ENCODE measurements at regions not wholly inside any gene's neighbourhood (a gene's known extent, or its start where the extent isn't known, plus 50 kb on each side); places are given as distances from the start of the nearest gene placed in this dataset.

GRCh38 chr4:115609631-115610030 lies 496.2 kb upstream of the NDST4 start:
- TF ChIP-seq EGR1 (IDR thresholded peaks at IDR 0.05) (no peak), CEBPB (IDR thresholded peaks at IDR 0.05) (no peak), TAF1 (IDR thresholded peaks at IDR 0.05; ENCODE audit: low read depth) (no peak), CREB1 (IDR thresholded peaks at IDR 0.05; ENCODE audit: low read depth) (no peak), FOXM1 (IDR thresholded peaks at IDR 0.05; ENCODE audit: borderline replicate concordance, low read depth) (no peak), RAD21 (IDR thresholded peaks at IDR 0.05; ENCODE audit: low read depth) (no peak), ZBTB7A (IDR thresholded peaks at IDR 0.05; ENCODE audit: low read depth) (no peak), EP300 (IDR thresholded peaks at IDR 0.05; ENCODE audit: borderline replicate concordance) (no peak), YY1 (IDR thresholded peaks at IDR 0.05; ENCODE audit: low read depth) (no peak), NFIC (IDR thresholded peaks at IDR 0.05) (no peak), TEAD4 (IDR thresholded peaks at IDR 0.05) (no peak), TCF12 (IDR thresholded peaks at IDR 0.05; ENCODE audit: low read depth) (no peak)
- TF ChIP-seq, protein P1, sequence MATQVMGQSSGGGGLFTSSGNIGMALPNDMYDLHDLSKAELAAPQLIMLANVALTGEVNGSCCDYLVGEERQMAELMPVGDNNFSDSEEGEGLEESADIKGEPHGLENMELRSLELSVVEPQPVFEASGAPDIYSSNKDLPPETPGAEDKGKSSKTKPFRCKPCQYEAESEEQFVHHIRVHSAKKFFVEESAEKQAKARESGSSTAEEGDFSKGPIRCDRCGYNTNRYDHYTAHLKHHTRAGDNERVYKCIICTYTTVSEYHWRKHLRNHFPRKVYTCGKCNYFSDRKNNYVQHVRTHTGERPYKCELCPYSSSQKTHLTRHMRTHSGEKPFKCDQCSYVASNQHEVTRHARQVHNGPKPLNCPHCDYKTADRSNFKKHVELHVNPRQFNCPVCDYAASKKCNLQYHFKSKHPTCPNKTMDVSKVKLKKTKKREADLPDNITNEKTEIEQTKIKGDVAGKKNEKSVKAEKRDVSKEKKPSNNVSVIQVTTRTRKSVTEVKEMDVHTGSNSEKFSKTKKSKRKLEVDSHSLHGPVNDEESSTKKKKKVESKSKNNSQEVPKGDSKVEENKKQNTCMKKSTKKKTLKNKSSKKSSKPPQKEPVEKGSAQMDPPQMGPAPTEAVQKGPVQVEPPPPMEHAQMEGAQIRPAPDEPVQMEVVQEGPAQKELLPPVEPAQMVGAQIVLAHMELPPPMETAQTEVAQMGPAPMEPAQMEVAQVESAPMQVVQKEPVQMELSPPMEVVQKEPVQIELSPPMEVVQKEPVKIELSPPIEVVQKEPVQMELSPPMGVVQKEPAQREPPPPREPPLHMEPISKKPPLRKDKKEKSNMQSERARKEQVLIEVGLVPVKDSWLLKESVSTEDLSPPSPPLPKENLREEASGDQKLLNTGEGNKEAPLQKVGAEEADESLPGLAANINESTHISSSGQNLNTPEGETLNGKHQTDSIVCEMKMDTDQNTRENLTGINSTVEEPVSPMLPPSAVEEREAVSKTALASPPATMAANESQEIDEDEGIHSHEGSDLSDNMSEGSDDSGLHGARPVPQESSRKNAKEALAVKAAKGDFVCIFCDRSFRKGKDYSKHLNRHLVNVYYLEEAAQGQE (IDR thresholded peaks at IDR 0.05; ENCODE audit: low read depth), result no peak
- TF ChIP-seq, protein P2, sequence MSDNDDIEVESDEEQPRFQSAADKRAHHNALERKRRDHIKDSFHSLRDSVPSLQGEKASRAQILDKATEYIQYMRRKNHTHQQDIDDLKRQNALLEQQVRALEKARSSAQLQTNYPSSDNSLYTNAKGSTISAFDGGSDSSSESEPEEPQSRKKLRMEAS (IDR thresholded peaks at IDR 0.05), result no peak
